GM23248 (cell line): ENCODE measurements at regions not wholly inside any gene's neighbourhood (a gene's known extent, or its start where the extent isn't known, plus 50 kb on each side); places are given as distances from the start of the nearest gene placed in this dataset.

Experiments
- EZH2 ChIP-seq: fragments of 200-600 bp; sonication (generic); IDR thresholded peaks from 2 replicates; pipeline ENCODE4 v1.6.1; 2018; ENCODE audit warnings: antibody characterized with exemption, mild to moderate bottlenecking; ENCODE audit not compliant: insufficient read depth, poor library complexity, severe bottlenecking
- EZH2phosphoT487 ChIP-seq: fragments of 200-600 bp; sonication (generic); IDR thresholded peaks from 2 replicates; pipeline ENCODE4 v1.6.1; 2018; ENCODE audit warnings: antibody characterized with exemption, moderate library complexity, mild to moderate bottlenecking, low read depth; ENCODE audit not compliant: insufficient read depth

- TF ChIP-seq EZH2phosphoT487 (no peak), EZH2 (no peak)
These were observed 189.9 kb downstream of the AASDH start for GRCh38 chr4:56197387-56197786.
